ENCODE measurements at regions not wholly inside any gene's neighbourhood (a gene's known extent, or its start where the extent isn't known, plus 50 kb on each side); places are given as distances from the start of the nearest gene placed in this dataset.

GRCh38 chr13:29703421-29703820 is 107.9 kb upstream of the SLC7A1 start:
- no peak for DNase-seq (ENCODE audit: low read depth)
- TF ChIP-seq CTCF (IDR thresholded peaks at IDR 0.05; ENCODE audit: insufficient read depth, low read depth, low read length, missing control alignments): no peak

DNA sequence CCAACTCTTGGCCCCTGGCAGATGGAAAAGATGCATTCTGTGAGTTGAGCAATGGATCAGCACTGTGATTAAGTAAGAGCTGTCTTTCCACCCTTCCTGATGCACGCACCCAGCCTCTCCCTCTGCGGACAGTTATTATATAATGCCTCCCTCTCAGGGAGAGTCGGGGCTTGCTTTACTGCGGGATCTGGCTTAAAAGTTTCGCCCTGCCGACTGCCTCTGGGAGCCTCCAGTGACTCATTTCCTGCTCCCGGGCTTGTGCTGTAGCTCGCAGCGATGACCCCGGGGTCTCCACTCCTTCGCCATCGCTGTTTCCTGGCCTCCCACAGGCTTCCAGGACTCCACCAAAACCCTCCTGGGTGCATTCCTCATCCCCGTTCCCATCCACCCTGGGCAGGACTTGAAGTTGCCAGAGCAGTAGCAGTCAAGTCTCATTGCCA is 107.4 kb upstream of the SLC7A1 start:
- peak; percentile 95 for DNase-seq (ENCODE audit: low read depth)
- no peak for TF ChIP-seq CTCF (IDR thresholded peaks at IDR 0.05; ENCODE audit: insufficient read depth, low read depth, low read length, missing control alignments)
- H3K4me3 ChIP-seq (ENCODE audit: low read length): no peak overlapping the region

More at GRCh38 chr13:29703421-29703820, 107.9 kb upstream of the SLC7A1 start:
- no peak overlapping the region for H3K4me3 ChIP-seq (ENCODE audit: low read length)

GRCh38 chr13:29698106-29698505 is 102.6 kb upstream of the SLC7A1 start:
- peak; percentile 52 for DNase-seq (ENCODE audit: low read depth)
- no peak for TF ChIP-seq CTCF (IDR thresholded peaks at IDR 0.05; ENCODE audit: insufficient read depth, low read depth, low read length, missing control alignments)
- H3K4me3 ChIP-seq (ENCODE audit: low read length): no peak overlapping the region

DNA sequence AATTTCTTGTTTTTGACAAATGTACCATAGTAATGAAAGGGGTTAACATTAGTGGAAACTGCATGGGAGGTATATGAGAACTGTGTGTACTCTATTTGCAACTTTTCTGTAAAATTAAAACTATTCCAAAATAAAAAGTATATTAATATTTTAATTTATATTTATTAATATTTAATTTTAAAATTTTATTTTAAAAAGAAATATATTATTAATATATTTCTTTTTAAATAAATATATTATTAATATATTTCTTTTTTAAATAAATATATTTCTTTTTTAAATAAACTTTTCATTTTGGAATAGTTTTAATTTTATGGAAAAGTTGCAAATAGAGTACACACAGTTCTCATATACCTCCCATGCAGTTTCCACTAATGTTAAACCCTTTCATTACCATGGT is 101.1 kb upstream of the SLC7A1 start:
- no peak overlapping the region for H3K4me3 ChIP-seq (ENCODE audit: low read length)
- no peak for TF ChIP-seq CTCF (IDR thresholded peaks at IDR 0.05; ENCODE audit: insufficient read depth, low read depth, low read length, missing control alignments)
- no peak for DNase-seq (ENCODE audit: low read depth)

DNA sequence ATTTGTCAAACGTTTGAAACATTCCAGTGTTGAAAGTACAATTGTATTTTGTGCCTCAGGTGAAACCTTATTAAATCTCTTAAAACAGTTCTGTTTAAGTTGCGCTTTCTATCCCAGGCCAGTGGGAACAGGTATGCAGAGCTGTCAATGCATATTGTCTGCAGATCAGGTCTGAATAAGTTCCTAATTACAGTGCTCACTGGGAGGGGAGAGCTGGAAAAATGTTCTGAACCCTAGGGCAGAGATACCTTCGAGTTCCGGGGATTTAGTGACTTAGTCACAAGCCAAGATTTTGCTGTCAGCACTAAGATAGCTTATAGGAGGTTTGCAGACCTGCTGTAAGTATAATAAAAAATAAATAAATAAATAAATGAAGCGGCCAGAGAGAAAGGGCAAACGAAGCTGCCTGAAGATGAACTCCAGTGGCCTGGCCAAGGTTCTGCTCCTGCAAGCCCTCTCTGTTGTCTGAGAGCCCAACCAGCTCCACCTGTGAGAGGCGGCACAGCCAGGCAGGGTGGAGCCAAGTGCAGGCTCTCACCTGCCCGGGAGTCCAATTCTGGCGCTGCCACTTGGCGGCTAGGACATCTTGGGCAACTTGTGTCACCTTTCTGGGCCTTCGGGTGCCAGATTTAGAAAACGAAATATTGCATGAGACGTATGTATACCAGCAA is 97.9 kb upstream of the SLC7A1 start:
- H3K4me3 ChIP-seq (ENCODE audit: low read length): no peak overlapping the region
- DNase-seq (ENCODE audit: low read depth): peak; percentile 79
- TF ChIP-seq CTCF (IDR thresholded peaks at IDR 0.05; ENCODE audit: insufficient read depth, low read depth, low read length, missing control alignments): peak; percentile 19

GRCh38 chr13:29689548-29689947 is 94.1 kb upstream of the SLC7A1 start:
- DNase-seq (ENCODE audit: low read depth): no peak
- no peak for TF ChIP-seq CTCF (IDR thresholded peaks at IDR 0.05; ENCODE audit: insufficient read depth, low read depth, low read length, missing control alignments)
- H3K4me3 ChIP-seq (ENCODE audit: low read length): no peak overlapping the region

GRCh38 chr13:29688193-29688592 is 92.7 kb upstream of the SLC7A1 start:
- no peak for TF ChIP-seq CTCF (IDR thresholded peaks at IDR 0.05; ENCODE audit: insufficient read depth, low read depth, low read length, missing control alignments)
- no peak for DNase-seq (ENCODE audit: low read depth)
- no peak overlapping the region for H3K4me3 ChIP-seq (ENCODE audit: low read length)

Measured in epithelial cell of esophagus (primary cell).